Neural progenitor cell (in vitro differentiated cells): ENCODE measurements at regions not wholly inside any gene's neighbourhood (a gene's known extent, or its start where the extent isn't known, plus 50 kb on each side); places are given as distances from the start of the nearest gene placed in this dataset.

ENCODE experiments used
- DNase-seq: peaks from one replicate; pipeline ENCODE4 v3.0.0-alpha.2; 2016; ENCODE audit warnings: low spot score
- H2AFZ ChIP-seq: fragments of 200-600 bp; sonication (generic); replicated peaks from 2 replicates; pipeline ENCODE4 v1.6.1; 2016; ENCODE audit warnings: antibody characterized with exemption
- H3F3A ChIP-seq: fragments of 200-600 bp; sonication (generic); 2 replicates; pipeline ENCODE4 v1.6.1; 2016; ENCODE audit warnings: antibody characterized with exemption, low read depth
- H3K27ac ChIP-seq: fragments of 200-600 bp; sonication (generic); 2 replicates; pipeline ENCODE4 v1.5.1; 2016; ENCODE audit warnings: mild to moderate bottlenecking
- H3K27me3 ChIP-seq: fragments of 200-600 bp; sonication (generic); 2 replicates; pipeline ENCODE4 v1.6.1; 2016; ENCODE audit warnings: mild to moderate bottlenecking, moderate library complexity
- H3K36me3 ChIP-seq: fragments of 200-600 bp; sonication (generic); 2 replicates; pipeline ENCODE4 v1.5.1; 2016
- H3K4me1 ChIP-seq: fragments of 200-600 bp; sonication (generic); 2 replicates; pipeline ENCODE4 v1.6.1; 2016; ENCODE audit warnings: mixed run types
- H3K4me2 ChIP-seq: fragments of 200-600 bp; sonication (generic); 2 replicates; pipeline ENCODE4 v1.6.1; 2016
- H3K4me3 ChIP-seq: fragments of 200-600 bp; sonication (generic); 2 replicates; pipeline ENCODE4 v1.5.1; 2016
- H3K79me2 ChIP-seq: fragments of 200-600 bp; sonication (generic); 2 replicates; pipeline ENCODE4 v1.6.1; 2016; ENCODE audit warnings: low read depth
- H3K9ac ChIP-seq: fragments of 200-600 bp; sonication (generic); 2 replicates; pipeline ENCODE4 v1.6.1; 2016
- H3K9me3 ChIP-seq: fragments of 200-600 bp; sonication (generic); 2 replicates; pipeline ENCODE4 v1.5.1; 2016; ENCODE audit warnings: low read depth
- H4K20me1 ChIP-seq: fragments of 200-600 bp; sonication (generic); 2 replicates; pipeline ENCODE4 v1.6.1; 2016; ENCODE audit warnings: low read depth
- H3K27ac Mint-ChIP-seq: 3 replicates; pipeline ENCODE4 v1.8.0; 2021; ENCODE audit warnings: mixed read lengths
- H3K27me3 Mint-ChIP-seq: 2 replicates; pipeline ENCODE4 v1.8.0; 2022; ENCODE audit warnings: low read depth, mild to moderate bottlenecking, inconsistent platforms, moderate library complexity, mixed read lengths; ENCODE audit not compliant: insufficient read depth
- H3K36me3 Mint-ChIP-seq: 3 replicates; pipeline ENCODE4 v1.8.0; 2021; ENCODE audit warnings: mixed read lengths
- H3K4me1 Mint-ChIP-seq: 3 replicates; pipeline ENCODE4 v1.8.0; 2021; ENCODE audit warnings: mixed read lengths
- H3K4me3 Mint-ChIP-seq: 3 replicates; pipeline ENCODE4 v1.8.0; 2021; ENCODE audit warnings: mild to moderate bottlenecking, moderate library complexity, mixed read lengths
- H3K9me3 Mint-ChIP-seq: 3 replicates; pipeline ENCODE4 v1.8.0; 2020; ENCODE audit warnings: mixed read lengths
- CTCF ChIP-seq: fragments of 200-600 bp; sonication (generic); IDR thresholded peaks from 2 replicates; pipeline ENCODE4 v1.5.1; 2017; ENCODE audit warnings: antibody characterized with exemption, mild to moderate bottlenecking
- EZH2 ChIP-seq: fragments of 200-600 bp; sonication (generic); IDR thresholded peaks from 2 replicates; pipeline ENCODE4 v1.6.1; 2017; ENCODE audit warnings: antibody characterized with exemption, mild to moderate bottlenecking, moderate library complexity
- EZH2phosphoT487 ChIP-seq: fragments of 200-600 bp; sonication (generic); IDR thresholded peaks from 2 replicates; pipeline ENCODE4 v1.6.1; 2017; ENCODE audit warnings: antibody characterized with exemption

- TF ChIP-seq CTCF (no peak), EZH2phosphoT487 (no peak), EZH2 (no peak)
- Histone ChIP-seq H3K4me1 (peaks cover 47% of the 10 kb centered on the region), H3K9me3 (no peaks in the 10 kb centered on the region), H3K9ac (no peak overlapping the region), H3K4me3 (no peak overlapping the region), H4K20me1 (peaks cover 46% of the 10 kb centered on the region), H3F3A (peaks cover 42% of the 10 kb centered on the region), H2AFZ (no peak overlapping the region), H3K27ac (no peak overlapping the region), H3K36me3 (no peaks in the 10 kb centered on the region), H3K4me2 (no peak overlapping the region), H3K79me2 (no peaks in the 10 kb centered on the region), H3K27me3 (peaks cover 100% of the 10 kb centered on the region)
- Mint-ChIP-seq H3K4me3 (no peak overlapping the region), H3K4me1 (peaks cover 41% of the 10 kb centered on the region), H3K27me3 (peaks cover 87% of the 10 kb centered on the region), H3K36me3 (no peaks in the 10 kb centered on the region), H3K27ac (no peak overlapping the region), H3K9me3 (no peaks in the 10 kb centered on the region)
- DNase-seq: peak; percentile 43
Observed at GRCh38 chr15:96413657-96414056, 83.2 kb downstream of the NR2F2 start.

GRCh38 chr15:96414875-96415274 lies 84.4 kb downstream of the NR2F2 start:
- Histone ChIP-seq H4K20me1 (peaks cover 47% of the 10 kb centered on the region), H3K79me2 (no peaks in the 10 kb centered on the region), H3K9me3 (no peaks in the 10 kb centered on the region), H3K27ac (no peak overlapping the region), H3K4me3 (no peak overlapping the region), H3K9ac (no peak overlapping the region), H3K27me3 (peaks cover 100% of the 10 kb centered on the region), H3K4me1 (peaks cover 38% of the 10 kb centered on the region), H3F3A (peaks cover 32% of the 10 kb centered on the region), H2AFZ (no peak overlapping the region), H3K36me3 (no peaks in the 10 kb centered on the region), H3K4me2 (no peak overlapping the region)
- H3K27me3 Mint-ChIP-seq: peaks cover 90% of the 10 kb centered on the region
- H3K9me3 Mint-ChIP-seq: no peaks in the 10 kb centered on the region
- no peaks in the 10 kb centered on the region for H3K36me3 Mint-ChIP-seq
- peaks cover 33% of the 10 kb centered on the region for H3K4me1 Mint-ChIP-seq
- TF ChIP-seq EZH2 (no peak), EZH2phosphoT487 (no peak), CTCF (no peak)
- no peak for DNase-seq
- H3K27ac Mint-ChIP-seq: no peak overlapping the region
- no peak overlapping the region for H3K4me3 Mint-ChIP-seq

GRCh38 chr15:96415513-96416217 lies 85.2 kb downstream of the NR2F2 start:
- no peaks in the 10 kb centered on the region for H3K79me2 ChIP-seq
- peaks cover 28% of the 10 kb centered on the region for H3K4me1 Mint-ChIP-seq
- peak overlapping the region; percentile 41 for H3K4me3 ChIP-seq
- H3K9me3 ChIP-seq: no peaks in the 10 kb centered on the region
- H3K36me3 ChIP-seq: no peaks in the 10 kb centered on the region
- no peaks in the 10 kb centered on the region for H3K9me3 Mint-ChIP-seq
- H2AFZ ChIP-seq: no peak overlapping the region
- DNase-seq: no peak
- no peaks in the 10 kb centered on the region for H3K36me3 Mint-ChIP-seq
- no peak overlapping the region for H3K27ac ChIP-seq
- peaks cover 27% of the 10 kb centered on the region for H3F3A ChIP-seq
- H3K4me2 ChIP-seq: peak overlapping the region; percentile 72
- peaks cover 89% of the 10 kb centered on the region for H3K27me3 Mint-ChIP-seq
- H4K20me1 ChIP-seq: peaks cover 40% of the 10 kb centered on the region
- peaks cover 33% of the 10 kb centered on the region for H3K4me1 ChIP-seq
- H3K9ac ChIP-seq: no peak overlapping the region
- H3K27ac Mint-ChIP-seq: no peak overlapping the region
- TF ChIP-seq CTCF (no peak), EZH2phosphoT487 (no peak), EZH2 (no peak)
- peak overlapping the region; percentile 75 for H3K4me3 Mint-ChIP-seq
- peaks cover 100% of the 10 kb centered on the region for H3K27me3 ChIP-seq
